HuH-7 (cell line): ENCODE measurements at regions not wholly inside any gene's neighbourhood (a gene's known extent, or its start where the extent isn't known, plus 50 kb on each side); places are given as distances from the start of the nearest gene placed in this dataset.

Source experiments
- DNase-seq: peaks from one replicate; pipeline ENCODE4 v3.0.0; 2011; ENCODE audit warnings: low spot score

DNA sequence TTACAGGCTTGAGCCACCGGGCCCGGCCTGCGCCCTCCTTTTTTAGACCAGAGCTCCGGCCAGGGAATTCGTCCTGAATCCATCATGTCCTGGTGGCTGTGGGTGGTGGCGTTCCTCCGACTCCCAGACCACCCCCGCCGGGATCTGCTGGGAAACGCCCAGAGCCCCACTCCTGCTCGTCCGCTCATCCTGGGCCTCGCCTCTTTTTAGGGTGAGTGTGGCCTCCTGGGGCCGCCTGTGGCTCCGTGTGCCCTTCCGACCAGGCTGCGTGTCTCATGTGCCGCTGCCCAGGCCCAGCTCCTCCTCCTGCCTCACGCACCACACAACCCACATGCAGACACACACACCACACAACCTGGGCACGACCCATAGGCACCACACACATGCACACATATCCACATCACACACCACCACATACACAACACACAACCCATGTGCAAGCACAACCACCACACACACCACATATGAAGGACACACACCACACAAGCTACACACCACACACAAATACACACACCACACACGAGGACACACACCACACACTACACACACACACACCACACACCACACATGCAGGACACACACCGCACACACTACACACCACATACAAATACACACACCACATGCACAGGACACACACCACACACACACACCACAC, 946.2 kb downstream of the BRD1 start:
- DNase-seq = no peak

DNA sequence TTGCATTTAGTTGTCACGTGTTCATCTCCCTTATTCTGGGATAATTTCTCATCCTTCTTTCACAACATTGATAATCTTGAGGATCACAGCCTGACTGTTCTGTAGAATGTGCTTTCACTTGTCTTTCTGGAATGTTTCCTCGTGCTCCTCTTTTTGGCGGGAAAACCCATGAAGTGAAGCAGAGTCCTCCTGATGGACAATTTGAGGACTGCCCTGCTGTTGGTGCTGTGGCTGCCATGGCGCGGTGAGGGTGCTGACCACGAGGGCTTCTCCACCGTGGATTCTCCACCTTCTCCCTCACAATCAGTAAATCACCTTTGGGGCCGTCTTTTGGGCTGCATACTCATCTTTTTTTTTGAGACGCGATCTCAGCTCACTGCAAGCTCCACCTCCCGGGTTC, 946.9 kb downstream of the BRD1 start:
- no peak for DNase-seq

DNA sequence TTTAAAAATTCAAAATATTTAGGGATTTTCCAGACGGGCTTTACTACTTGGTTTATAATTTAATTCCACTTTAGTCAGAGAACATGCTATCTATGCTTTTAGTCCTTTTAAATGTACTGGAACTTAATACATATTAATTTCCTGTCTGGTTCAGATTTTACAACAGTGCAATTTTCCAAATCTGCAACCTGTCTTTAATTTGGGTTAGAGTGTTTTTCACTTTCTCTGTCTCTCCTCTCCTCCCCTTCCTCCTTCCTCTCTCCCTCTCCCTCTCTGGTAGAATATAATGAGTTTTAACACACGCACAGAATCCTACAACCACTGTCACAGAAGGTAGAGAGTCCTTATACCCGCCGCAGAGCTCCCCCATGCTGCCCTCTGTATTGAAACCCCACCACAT, 950.7 kb downstream of the BRD1 start:
- DNase-seq = no peak

DNA sequence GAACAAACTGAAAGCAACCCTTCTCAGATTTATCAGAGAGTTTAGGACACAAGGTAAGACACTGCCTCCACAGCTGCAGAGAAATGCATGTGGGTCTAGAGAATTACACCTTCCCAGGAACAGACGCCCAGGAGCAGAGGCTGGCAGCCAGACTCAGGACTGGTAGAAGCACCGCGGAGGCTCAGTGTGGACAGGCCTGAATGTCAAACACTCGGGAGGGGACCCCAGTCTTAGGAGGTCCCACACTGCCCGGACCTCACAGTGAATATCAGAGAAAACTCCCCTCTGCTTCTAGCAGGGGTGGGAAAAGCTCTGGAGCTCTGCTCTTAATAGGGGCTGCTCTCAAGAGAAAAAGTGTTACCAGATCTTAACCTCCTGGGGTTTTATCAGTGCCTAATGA, 952.7 kb downstream of the BRD1 start:
- DNase-seq = no peak

DNA sequence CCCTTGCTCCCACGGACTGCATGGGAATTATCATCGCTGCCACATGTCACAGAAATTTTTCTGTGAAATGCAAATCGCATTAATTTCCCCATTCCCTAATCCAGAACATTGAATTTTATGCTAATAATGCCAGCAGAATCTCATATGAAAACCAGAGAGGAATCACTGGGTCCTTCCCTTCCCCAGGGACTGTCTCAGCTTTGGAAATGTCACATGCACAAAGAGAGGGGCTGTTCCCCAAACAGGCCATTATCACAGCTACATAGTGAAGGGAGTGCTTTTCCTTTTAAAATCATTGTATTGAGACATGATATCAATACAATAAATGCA, 954.5 kb downstream of the BRD1 start:
- no peak for DNase-seq

DNA sequence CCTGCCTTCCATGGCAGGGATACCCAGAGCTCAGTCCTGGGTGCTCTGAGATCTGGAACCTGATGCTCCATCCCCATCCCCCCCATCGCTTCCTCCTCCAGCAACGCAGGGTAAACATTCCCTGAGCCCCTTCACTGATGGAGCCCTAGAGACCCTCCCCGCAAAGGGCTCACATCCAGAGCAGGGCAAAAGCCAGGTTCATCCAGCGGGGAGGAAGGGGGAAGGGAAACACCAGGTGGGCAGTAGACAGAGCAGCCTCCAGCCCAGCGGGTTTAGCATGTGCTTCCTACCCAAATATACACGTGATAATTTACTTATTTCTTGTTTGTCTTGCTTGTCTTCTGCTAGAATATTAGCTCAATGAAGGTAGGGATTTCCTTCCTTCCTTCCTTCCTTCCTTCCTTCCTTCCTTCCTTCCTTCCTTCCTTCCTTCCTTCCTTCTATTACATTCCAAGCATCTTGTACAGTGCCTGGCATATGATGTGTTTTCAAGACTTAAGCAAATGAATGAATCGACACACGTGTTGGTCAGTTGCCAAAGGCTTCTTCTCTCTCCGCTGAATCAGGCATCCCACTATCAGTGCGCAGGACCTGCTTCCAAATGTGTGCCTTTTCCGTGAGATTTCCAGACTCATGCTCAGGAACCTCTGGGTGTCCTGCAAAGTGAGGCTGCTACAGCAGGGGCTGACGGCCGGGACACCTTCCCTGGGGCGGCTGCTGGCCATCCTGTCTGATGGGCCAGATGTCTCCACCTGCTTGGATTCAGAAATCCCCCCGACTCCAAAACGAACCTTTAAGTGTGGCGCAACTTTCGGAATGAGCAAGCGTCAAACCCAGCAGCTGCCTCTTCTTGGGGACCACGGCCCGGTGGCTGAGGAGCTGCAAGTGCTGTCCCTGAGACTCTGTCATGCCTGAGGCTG, 955.1 kb downstream of the BRD1 start:
- DNase-seq = no peak

DNA sequence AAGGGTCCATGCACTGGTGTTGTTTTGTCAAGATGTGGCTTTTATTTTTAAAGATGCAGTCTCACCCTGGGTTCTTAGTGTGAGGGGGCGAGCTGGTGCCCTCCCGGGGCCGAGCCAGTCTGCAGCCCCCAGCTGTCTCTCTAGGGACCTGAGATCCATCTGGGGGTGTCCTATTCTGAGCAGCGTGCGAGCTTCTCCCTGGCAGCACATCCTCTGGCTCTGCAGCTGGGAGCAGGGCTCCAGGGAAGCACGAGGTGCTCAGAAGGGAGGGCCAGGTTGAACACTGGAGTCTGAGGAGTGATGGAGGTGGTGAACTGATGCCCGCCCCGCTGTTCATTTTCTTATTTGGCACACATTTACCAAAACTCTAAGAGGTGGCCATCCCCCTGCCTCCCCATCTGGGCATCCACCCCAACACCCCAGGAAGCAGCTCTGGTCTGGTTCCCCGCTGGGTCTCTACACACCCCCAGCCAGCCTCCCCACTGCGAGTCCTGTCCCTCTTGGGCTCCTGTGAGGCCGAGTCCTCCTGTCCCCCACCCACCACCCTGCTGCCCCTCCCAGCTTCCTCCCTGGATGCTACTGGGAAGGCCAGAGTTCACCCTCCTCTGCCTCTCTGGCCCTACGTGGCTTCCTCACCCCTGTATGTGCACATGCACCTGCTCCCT, 956.4 kb downstream of the BRD1 start:
- DNase-seq = no peak

DNA sequence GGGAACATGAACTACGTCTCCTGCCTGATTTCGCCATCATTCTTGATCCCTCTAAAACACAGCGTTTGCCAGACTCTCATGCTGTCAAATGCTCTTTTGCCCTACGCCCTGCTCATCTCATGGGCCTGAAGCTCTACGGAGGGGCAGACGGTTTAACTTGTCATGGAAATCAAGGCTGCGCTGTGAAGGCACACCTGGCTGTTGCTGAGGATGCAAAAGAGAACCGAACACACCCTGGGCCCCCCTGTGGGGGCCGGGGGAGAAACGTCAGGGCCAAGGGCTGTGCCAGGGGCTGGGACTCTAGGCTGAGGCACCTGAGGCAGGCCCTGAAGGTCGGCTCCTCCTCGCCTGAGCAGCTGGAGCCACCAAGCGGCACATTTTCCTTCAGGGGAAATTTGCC, 957.2 kb downstream of the BRD1 start:
- no peak for DNase-seq

DNA sequence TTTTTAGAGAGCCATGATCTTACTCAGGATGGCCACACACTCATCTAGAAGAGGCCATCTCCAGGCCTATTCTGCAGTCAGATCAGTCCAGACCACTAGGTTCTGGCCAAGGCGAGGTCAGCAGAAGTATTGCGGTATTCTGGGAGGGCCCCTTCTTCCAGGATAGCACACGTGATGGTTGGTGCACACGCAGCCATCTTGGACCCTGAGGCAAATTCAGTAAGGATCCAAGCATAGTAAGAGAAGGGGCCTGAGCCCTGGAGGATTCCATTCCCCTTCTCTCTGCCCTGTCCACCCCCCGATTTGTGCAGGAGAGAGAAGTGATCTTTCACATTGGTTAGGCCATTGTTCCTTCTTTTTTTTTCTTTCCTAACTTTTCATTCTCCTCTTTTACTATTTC, 957.9 kb downstream of the BRD1 start:
- DNase-seq = no peak

DNA sequence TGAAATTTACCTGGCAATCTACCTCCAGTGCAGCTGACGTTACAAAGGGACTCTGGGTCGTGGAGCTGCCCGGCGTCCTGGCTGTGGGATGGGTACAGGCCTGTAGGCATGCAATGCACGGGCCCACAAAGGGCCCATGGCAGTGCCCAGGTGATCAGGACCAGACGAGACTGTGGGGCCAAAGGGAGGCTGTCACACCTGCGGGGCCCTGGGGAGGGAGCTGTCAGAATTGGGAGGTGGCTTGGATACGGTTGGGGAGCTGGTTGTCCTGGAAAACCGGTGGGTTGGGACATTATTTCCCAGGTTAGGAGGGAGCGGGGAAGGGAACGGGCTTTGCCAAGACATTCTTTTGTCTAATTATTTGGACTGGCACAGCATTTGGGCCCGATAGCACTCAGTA, 958.5 kb downstream of the BRD1 start:
- no peak for DNase-seq

DNA sequence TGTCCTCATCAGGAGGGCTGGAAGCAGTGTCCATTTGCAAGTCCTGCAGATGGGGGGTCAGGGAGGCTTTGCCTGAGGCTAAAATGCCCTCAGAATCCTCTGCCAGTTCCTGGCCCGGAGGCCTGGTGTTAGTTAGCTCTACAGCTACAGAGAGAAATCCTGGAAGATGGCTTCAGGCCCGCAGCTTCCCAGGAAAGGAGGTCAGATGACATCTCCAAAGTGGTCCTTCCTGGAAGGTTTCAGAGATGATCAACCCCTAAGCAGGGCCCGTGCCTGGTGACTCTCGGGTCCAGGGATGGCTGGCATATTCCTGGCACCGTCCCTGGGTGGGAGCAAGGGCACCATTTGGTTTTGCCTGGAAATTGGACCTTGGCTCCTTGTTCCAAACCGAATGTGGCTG, 959.1 kb downstream of the BRD1 start:
- no peak for DNase-seq

DNA sequence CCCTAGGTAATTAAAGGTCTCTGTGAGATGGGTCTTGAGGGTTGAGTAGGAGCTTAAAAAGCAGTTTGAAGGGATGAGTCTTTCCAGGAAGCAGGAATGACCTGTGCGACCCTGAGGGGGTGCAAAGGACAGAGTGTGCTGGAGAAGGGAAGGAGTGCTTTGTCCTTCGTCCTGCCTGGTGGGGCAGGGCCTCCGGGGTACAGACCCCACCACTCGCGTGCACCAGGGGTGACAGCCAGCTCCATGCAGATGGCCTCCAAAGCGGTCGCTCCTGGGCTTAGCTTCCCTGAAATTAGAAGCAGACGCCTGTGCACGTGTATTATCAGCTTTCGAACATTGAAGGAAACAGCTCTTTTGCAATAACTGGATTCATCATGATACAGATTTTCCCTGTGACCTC, 959.8 kb downstream of the BRD1 start:
- DNase-seq = no peak

DNA sequence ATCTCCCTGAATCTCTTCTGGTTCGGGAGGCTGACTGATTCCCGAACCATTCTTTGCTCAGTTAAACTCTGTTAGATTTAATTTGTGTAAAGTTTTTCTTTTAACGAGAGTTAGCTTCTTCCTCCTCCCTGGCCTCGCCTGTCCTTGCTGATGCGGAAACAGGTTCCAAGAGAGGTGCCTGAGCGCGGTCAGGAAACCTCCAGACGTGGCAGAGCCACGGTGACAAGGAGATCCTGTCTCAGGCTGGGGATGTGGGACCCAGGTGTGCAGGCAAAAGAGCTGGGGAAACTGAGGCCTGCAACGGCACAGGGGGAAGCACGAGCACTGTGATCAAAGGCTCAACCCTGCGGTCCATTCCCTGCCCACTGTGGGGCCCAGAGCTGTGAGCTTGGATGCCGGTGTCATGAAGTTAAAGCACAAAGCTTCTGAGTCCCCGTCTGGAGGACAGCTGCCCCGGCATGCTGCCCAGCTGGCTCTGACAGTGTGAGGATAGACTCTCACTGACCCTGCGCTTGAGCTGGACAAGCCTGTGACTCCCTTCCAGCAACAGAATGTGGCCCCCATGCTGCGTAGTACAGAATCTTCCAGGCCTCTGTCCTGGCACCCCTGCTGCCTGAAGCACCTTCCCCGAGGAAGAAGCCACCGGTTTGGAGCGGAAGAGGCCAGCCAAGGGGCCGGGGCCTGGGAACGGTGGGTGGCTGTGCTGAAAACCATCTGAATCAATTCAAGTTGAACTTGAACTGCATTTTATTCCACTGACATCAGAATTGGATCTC, 960.6 kb downstream of the BRD1 start:
- DNase-seq = no peak

DNA sequence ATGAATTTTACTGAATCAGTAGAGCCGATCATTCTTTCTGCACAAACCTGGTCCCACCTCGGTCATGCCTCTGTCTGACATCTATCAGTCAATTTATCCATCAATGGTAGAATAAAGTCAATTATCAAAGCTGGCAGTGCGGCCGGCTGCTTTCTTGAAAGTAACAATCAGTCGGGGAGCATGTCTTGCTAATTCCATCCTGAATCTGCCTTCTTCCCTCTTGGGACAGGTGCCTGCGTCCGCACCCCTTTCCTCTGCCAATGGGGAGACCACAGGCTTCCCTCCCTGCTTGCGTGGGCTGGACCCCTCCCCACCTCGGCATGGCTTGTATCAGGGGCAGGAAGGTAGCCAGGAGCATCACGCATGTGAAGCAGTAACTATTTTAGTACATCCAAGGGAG, 962.9 kb downstream of the BRD1 start:
- no peak for DNase-seq

DNA sequence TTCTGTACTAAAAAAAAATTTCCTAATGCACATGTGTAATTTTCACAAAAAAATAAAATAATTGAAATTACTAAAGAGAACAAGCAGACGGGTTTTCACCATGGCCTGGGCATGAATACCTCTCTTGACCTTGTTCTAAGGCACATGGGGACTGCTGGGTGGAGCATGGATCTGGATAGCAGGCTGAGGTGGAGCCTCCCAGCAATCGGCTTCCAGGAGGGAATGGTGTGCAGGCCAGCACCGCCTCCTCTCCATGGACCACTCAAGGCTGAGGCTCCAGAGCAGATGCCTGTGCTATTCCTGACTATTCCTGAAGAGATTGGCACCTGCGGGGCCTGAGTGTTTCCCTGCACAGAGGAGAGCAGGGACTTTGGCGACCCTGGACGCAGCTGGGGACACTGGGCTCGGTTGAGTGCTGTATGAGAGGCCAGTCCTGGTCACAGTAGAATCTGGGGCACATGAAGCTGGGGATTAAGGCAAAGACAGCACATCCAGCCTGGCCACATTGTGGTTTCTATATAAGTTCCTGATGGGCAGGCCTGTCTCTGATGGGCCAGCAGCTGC, 963.6 kb downstream of the BRD1 start:
- no peak for DNase-seq

DNA sequence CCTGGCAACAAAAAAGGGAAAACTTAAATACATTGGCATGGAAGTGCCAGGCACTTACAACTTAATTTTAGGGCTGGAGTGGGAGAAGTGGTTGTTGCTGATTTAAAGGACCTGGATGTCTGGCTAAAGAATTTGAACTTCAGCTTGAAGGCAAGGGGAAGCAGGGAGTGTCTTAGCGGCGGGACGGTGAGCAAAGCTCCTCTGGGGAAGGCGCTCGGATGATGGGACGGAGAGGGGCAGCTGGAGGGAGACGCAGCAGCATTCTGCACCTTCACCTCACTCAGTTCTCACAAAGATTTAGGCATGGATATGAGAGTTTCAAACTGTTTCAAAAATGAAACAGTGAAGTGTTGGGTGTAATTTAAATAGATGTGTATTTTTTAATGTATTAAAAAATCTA, 967.1 kb downstream of the BRD1 start:
- no peak for DNase-seq

DNA sequence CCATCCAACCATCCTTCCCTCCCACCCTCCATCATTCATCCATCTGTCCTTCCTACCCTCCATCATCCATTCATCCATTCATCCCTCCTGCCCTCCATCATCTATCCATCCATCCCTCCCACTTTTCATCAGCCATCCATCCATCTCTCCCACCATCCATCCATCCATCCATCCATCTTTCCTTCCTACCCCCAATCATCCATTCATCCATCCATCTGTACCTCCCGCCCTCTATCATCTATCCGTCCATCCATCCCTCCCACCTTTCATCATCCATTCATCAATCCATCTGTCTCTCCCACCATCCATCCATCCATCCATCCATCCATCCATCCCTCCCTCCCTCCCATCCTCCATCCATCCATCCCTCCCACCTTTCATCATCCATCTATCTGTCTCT, 968.8 kb downstream of the BRD1 start:
- DNase-seq = no peak

DNA sequence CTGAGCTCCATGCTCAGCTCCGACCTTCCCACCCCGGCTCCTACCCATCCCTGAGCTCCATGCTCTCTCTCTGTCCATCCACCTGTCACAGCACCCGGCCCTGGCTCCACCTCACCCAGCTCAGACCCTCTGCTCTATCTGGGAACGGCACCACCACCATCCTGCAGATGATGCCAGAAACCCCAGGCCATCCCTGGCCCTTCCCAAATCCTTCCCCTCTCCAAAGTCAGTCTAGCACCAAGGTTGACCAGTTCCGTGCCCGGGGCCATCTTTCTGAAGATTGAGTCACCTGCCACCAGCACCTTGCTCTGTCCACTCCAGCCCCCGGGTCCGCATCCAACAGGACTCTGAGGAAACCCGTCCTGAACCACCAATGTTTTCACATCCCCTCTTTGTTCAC, 969.6 kb downstream of the BRD1 start:
- DNase-seq = no peak

DNA sequence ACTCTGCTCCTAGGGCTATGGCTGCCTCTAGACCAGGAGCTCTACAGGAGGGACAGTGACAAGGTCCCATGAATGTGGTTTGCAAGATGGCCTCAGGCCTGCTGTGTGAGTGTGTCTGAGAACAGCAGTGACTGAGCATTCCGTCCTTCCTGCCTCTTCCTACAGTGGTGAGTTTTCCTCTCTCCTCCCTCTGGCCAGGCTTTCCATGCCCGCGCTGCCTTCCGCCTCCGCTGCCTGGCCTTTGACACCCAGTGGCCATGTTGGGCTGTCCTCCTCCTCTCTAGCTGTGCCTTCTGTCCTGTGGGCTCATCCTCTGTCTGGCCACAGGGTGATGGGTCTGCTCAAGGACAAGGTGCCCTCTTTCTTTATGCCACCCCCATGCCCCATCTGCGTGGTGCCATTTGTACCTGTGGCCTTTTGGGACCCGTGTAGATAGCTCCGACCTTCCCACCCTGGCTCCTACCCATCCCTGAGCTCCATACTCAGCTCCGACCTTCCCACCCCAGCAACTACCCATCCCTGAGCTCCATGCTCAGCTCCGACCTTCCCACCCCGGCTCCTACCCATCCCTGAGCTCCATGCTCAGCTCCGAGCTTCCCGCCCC, 970.4 kb downstream of the BRD1 start:
- DNase-seq = no peak

DNA sequence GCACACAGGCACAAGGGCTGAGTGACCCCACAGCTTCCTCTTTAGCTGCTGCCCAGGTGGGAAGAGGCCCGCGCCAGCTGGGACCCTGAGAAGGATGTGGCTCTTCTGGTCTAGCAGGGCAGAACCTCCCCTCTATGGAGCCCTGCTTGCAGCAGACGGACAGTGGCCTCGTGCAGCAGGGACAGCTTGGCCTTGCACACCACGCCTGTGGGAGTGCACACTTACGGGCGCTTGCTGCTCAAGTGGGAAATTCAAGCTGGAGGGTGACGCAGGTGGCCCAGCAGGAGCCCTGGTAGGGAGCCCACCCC, 971.4 kb downstream of the BRD1 start:
- DNase-seq = no peak

DNA sequence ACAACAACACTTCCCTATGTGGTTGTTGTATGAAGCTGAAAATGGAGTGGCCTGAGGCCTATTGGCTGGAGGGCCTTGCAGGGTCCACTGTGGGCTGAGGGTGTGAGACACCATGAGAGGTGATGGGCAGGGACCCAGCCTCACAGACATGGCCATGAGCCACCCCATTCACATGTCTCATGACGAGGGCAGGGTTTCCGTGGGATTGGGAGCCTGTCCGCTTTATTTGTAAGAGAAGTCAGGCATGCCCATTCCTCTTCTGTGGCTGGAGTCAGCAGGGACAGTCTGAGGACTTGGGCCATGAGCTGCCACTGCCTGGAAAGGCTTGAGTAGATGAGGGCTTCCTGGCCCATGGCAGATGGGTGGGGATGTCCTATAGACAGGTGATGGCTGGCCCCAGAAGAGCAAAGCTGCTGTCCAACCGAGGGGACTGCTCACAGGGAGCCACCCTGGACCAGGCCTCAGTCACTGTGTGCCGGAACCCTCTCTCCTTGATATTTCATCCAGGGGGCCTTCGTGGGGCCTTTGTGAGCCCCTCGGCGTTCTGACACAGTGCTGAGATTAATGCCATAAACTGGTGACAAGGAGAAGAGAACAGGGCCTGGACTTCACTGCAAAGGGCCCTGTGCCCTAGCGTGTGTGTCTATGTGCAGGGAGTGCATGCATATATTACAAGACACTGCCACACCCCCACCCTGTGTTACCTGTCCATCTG, 971.9 kb downstream of the BRD1 start:
- DNase-seq = no peak
